ENCODE measurements at regions not wholly inside any gene's neighbourhood (a gene's known extent, or its start where the extent isn't known, plus 50 kb on each side); places are given as distances from the start of the nearest gene placed in this dataset.

GRCh38 chr1:201721082-201722049, 107.6 kb upstream of the IPO9 start:
- Histone ChIP-seq H4K20me1 (ENCODE audit: insufficient read depth) (no peaks in the 10 kb centered on the region), H2AFZ (ENCODE audit: low read depth) (no peak overlapping the region), H3K9ac (peak overlapping the region; percentile 41; the same call in 1 of the 2 replicates), H3F3A (replicated peaks; ENCODE audit: insufficient read depth) (peaks cover 43% of the 10 kb centered on the region), H3K9me2 (no peaks in the 10 kb centered on the region), H3K27ac (ENCODE audit: low read depth in 2 of 2, low read length in 1 of 2) (peak overlapping the region; percentile 56 to 90), H3K9me3 (no peaks in the 10 kb centered on the region), H3K4me1 (ENCODE audit: control insufficient read depth in 1 of 2, insufficient read depth in 2 of 2, low read depth in 1 of 2, low read length in 1 of 2) (peaks cover 23 to 57% of the 10 kb centered on the region in 2 experiments), H3K4me3 (ENCODE audit: low read depth in 2 of 2, low read length in 1 of 2) (no peak overlapping the region), H3K4me2 (peak overlapping the region; percentile 29; the same call in 1 of the 2 replicates), H3K36me3 (replicated peaks in 1 of 2; ENCODE audit: control insufficient read depth in 1 of 2, insufficient read depth in 2 of 2, low read length in 1 of 2) (peaks cover 22 to 47% of the 10 kb centered on the region in 2 experiments), H3K27me3 (ENCODE audit: insufficient read depth) (no peaks in the 10 kb centered on the region), H3K79me2 (ENCODE audit: insufficient read depth) (peaks cover 92% of the 10 kb centered on the region)
- WGBS (ENCODE audit: low lambda C conversion rate), result 53% methylated on average over 13 of the region's 13 CpGs
- ChIA-PET POLR2A (no interaction called here), CTCF (interaction anchor here (0.8 to 35.0 kb wide), 11 partner anchors 10 to 208 kb away, joined by 3 to 827 read pairs (median 4); no protein-coding TSS in a partner anchor)
- no peak for DNase-seq
- TF ChIP-seq JUND (IDR thresholded peaks at IDR 0.05) (peak; percentile 59), ELF1 (IDR thresholded peaks at IDR 0.05) (no peak), GABPA (IDR thresholded peaks at IDR 0.05; ENCODE audit: low read depth) (no peak), SMC3 (IDR thresholded peaks at IDR 0.05; ENCODE audit: low read depth, low read length) (no peak), RCOR1 (IDR thresholded peaks at IDR 0.05; ENCODE audit: low read length) (no peak), FOSL2 (IDR thresholded peaks at IDR 0.05; ENCODE audit: borderline replicate concordance, low read depth) (peak; percentile 59; the same call in 1 of the 2 replicates), SIN3A (IDR thresholded peaks at IDR 0.05; ENCODE audit: borderline replicate concordance, low read depth, low read length) (peak; percentile 47; the same call in 1 of the 2 replicates), NFIC (IDR thresholded peaks at IDR 0.05; ENCODE audit: borderline replicate concordance) (0 out of 2 replicates have a peak, but pooled peaks have one; percentile 44), NRF1 (IDR thresholded peaks at IDR 0.05; ENCODE audit: low read depth, low read length) (no peak), CHD2 (IDR thresholded peaks at IDR 0.05; ENCODE audit: low read length, partially characterized antibody) (no peak), TEAD4 (IDR thresholded peaks at IDR 0.05; ENCODE audit: borderline replicate concordance, insufficient read depth) (no peak), GATA2 (CRISPR knock-in tag; IDR thresholded peaks at IDR 0.05) (no peak), RFX5 (IDR thresholded peaks at IDR 0.05; ENCODE audit: low read length) (no peak), USF1 (IDR thresholded peaks at IDR 0.05; ENCODE audit: borderline replicate concordance, low read depth) (no peak), PBX3 (IDR thresholded peaks at IDR 0.05) (peak; percentile 81), EP300 (IDR thresholded peaks at IDR 0.05; ENCODE audit: borderline replicate concordance in 1 of 2, low read depth in 1 of 2, low read length in 1 of 2) (peak in 1 of 2 experiments; percentile 64; a peak in 1 of 4 replicates), POLR2AphosphoS5 (IDR thresholded peaks at IDR 0.05; ENCODE audit: low read depth, low read length) (peak; percentile 20; the same call in 1 of the 2 replicates), MXI1 (IDR thresholded peaks at IDR 0.05; ENCODE audit: low read depth, low read length) (no peak), RAD21 (IDR thresholded peaks at IDR 0.05; ENCODE audit: low read length) (no peak), RXRA (IDR thresholded peaks at IDR 0.05; ENCODE audit: borderline replicate concordance, low read depth) (no peak), IRF3 (IDR thresholded peaks at IDR 0.05; ENCODE audit: low read depth, low read length) (no peak), EZH2phosphoT487 (IDR thresholded peaks at IDR 0.05; ENCODE audit: borderline replicate concordance, low read depth) (no peak), FOXJ3 (CRISPR knock-in tag; IDR thresholded peaks at IDR 0.05) (no peak), TAF1 (IDR thresholded peaks at IDR 0.05; ENCODE audit: borderline replicate concordance, low read depth, low read length) (no peak), REST (IDR thresholded peaks at IDR 0.05; ENCODE audit: low read depth, low read length) (no peak), YY1 (IDR thresholded peaks at IDR 0.05; ENCODE audit: low read depth) (no peak)
